ENCODE measurements at regions not wholly inside any gene's neighbourhood (a gene's known extent, or its start where the extent isn't known, plus 50 kb on each side); places are given as distances from the start of the nearest gene placed in this dataset.
A peak's percentile ranks its signal among the peaks of the same experiment; 100 is the strongest.
"Not testable (repeated sequence)": the region's sequence is repeated elsewhere in the genome, so short reads cannot be mapped to it uniquely, and the experiment has no call there.

GRCh38 chr7:46934198-46934825, 647.6 kb downstream of the TNS3 start:
- peak; percentile 33 for DNase-seq (ENCODE audit: low read depth)

GRCh38 chr7:46933596-46933995, 648.3 kb downstream of the TNS3 start:
- DNase-seq (ENCODE audit: low read depth) = peak; percentile 57

- DNase-seq (ENCODE audit: low read depth) = peak; percentile 57
Observed at GRCh38 chr7:46932676-46933424, 649.1 kb downstream of the TNS3 start.

- no peak for DNase-seq (ENCODE audit: low read depth)
Observed at GRCh38 chr7:46932306-46932675, 649.6 kb downstream of the TNS3 start.

- DNase-seq (ENCODE audit: low read depth) = peak; percentile 98
Observed at GRCh38 chr7:46930366-46930765, 651.5 kb downstream of the TNS3 start.

GRCh38 chr7:46929359-46929758, 652.6 kb downstream of the TNS3 start:
- no peak for DNase-seq (ENCODE audit: low read depth)

GRCh38 chr7:46928719-46929118, 653.2 kb downstream of the TNS3 start:
- DNase-seq (ENCODE audit: low read depth) = peak; percentile 74

- DNase-seq (ENCODE audit: low read depth) = no peak
Observed at GRCh38 chr7:46927131-46927810, 654.6 kb downstream of the TNS3 start.

GRCh38 chr7:46916581-46916980, 665.3 kb downstream of the TNS3 start:
- DNase-seq (ENCODE audit: low read depth) = no peak

- no peak for DNase-seq (ENCODE audit: low read depth)
Observed at GRCh38 chr7:46912692-46913091, 669.2 kb downstream of the TNS3 start.

- peak; percentile 97 for DNase-seq (ENCODE audit: low read depth)
Observed at GRCh38 chr7:46909601-46910051, 672.3 kb downstream of the TNS3 start.

GRCh38 chr7:46908770-46909169, 673.1 kb downstream of the TNS3 start:
- DNase-seq (ENCODE audit: low read depth) = peak; percentile 97

GRCh38 chr7:46904523-46904922, 677.4 kb downstream of the TNS3 start:
- not testable (repeated sequence) for DNase-seq (ENCODE audit: low read depth)

- DNase-seq (ENCODE audit: low read depth) = no peak
Observed at GRCh38 chr7:46902463-46902862, 679.4 kb downstream of the TNS3 start.

- no peak for DNase-seq (ENCODE audit: low read depth)
Observed at GRCh38 chr7:46900312-46901263, 681.3 kb downstream of the TNS3 start.

- DNase-seq (ENCODE audit: low read depth) = no peak
Observed at GRCh38 chr7:46897381-46897780, 684.5 kb downstream of the TNS3 start.

- DNase-seq (ENCODE audit: low read depth) = no peak
Observed at GRCh38 chr7:46886669-46887374, 695.1 kb downstream of the TNS3 start.

GRCh38 chr7:46885167-46885566, 696.7 kb downstream of the TNS3 start:
- DNase-seq (ENCODE audit: low read depth) = no peak

GRCh38 chr7:46881507-46882127, 700.3 kb downstream of the TNS3 start:
- no peak for DNase-seq (ENCODE audit: low read depth)

GRCh38 chr7:46880508-46881196, 701.3 kb downstream of the TNS3 start:
- no peak for DNase-seq (ENCODE audit: low read depth)

All from renal cortical epithelial cell (primary cell).